GM21423 (cell line): ENCODE measurements at regions not wholly inside any gene's neighbourhood (a gene's known extent, or its start where the extent isn't known, plus 50 kb on each side); places are given as distances from the start of the nearest gene placed in this dataset.
"Not testable (repeated sequence)": the region's sequence is repeated elsewhere in the genome, so short reads cannot be mapped to it uniquely, and the experiment has no call there.

Source experiments
- ATAC-seq: cut with Tn5 transposase; IDR thresholded peaks from one replicate; pipeline ENCODE4 v1.9.1; 2021; ENCODE audit warnings: mild to moderate bottlenecking, moderate library complexity; ENCODE audit not compliant: unreplicated experiment

DNA sequence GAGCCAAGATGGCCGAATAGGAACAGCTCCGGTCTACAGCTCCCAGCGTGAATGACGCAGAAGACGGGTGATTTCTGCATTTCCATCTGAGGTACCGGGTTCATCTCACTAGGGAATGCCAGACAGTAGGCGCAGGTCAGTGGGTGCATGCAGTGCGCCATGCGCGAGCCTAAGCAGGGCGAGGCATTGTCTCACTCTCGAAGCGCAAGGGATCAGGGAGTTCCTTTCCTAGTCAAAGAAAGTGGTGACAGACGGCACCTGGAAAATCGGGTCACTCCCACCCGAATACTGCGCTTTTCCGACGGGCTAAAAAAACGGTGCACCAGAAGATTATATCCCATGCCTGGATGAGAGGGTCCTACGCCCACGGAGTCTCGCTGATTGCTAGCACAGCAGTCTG is 600.1 kb downstream of the PRR16 start:
- ATAC-seq: not testable (repeated sequence)

DNA sequence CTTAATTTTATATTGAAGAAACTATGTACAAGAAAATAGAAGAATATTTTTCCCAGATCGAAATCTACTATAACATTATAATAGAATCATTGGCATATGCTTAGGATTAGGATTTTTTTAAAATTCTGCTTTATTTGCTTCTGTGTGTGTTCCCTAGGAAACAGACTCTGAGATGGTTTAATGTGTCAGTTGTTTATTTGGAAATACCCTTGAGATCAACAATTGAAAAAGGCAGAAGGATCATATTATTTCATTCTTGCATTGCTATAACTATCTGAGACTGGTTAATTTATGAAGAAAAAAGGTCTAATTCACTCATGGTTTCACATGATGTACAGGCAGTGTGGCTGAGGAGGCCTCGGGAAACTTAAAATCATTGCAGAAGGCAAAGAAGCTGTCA is 622.6 kb downstream of the PRR16 start:
- ATAC-seq: no peak

DNA sequence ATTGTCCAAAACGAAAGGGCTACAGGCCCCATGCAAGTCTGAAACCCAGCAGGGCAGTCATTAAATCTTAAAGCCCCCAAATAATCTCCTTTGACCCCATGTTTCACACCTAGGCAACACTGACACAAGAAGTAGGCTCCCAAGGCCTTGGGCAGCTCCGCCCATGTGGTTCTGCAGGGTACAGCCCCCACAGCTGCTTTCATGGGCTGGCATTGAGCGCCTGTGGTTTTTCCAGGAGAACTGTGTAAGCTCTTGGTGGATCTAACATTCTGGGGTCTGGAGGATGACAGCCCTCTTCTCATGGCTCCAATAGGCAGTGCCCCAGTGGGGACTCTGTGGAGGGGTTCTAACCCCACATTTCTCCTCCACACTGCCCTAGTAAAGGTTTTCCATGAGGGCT is 623.5 kb downstream of the PRR16 start:
- no peak for ATAC-seq

DNA sequence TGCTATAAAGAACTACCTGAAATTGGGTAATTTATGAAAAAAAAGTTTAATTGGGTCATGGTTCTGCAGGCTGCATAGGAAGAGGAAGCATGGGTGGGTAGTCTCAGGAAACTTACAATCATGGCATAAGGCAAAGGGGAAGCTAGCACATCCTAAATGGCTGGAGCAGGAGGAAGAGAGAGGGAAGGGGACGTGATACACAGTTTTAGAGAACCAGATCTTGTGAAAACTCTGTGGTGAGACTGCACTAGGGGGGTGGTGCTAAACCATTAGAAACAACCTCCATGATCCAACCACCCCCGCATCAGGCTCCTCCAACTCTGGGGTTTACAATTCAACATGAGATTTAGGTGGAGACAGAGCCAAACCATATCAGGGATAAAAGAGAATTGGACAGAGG is 624.2 kb downstream of the PRR16 start:
- ATAC-seq: no peak

DNA sequence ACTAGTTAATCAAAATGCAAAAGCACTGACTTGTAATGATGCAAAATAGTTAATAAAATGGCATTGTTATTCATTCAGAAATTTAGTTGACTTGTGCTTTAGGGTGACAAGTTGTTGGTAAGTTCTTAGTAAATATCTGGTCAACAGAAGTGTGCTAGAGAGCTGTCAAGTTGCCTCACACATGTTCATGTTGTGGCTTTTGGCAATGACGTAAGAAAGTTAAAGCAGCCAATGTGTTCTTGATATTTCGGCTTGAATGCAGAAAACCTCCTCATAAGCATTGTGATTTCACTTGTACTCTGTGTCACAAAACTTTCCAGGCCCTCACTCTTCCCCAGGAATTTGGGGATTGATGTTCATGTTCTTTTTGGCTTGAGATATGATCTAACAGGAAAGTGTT is 626.7 kb downstream of the PRR16 start:
- no peak for ATAC-seq

DNA sequence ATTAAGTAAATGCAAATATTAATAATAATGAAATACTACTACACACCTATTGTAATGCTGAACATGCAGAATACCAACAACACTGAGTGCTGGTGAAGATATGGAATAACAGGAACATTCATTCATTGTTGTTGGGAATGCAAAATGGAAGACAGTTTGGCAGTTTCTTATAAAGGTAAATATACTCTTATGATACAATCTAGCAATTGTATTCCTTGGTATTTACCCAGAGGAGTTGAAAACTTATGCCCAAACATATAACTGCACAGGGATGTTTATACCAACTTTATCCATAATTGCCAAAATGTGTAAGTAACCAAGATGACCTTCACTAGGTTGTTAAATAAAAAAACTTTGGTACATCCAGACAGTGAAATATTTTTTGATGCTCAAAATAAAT is 636.8 kb downstream of the PRR16 start:
- no peak for ATAC-seq

DNA sequence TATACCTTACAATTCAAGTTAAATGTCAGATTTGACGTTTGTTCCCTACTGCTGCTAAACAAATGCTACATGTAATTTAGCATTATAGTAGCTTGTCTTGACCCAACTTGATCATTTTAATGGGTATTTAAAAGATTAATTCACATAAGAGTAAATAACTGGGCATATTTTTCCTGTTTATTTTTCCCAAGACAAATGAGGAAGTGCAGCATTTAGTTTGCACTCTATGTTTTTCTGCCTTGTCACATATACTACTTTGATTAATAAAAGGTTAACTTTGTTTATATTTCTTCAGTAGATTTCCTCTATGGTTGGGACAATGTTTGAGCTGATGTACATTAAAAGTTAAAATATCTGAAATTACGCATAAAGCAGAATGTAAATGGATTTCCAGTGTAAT is 641.8 kb downstream of the PRR16 start:
- no peak for ATAC-seq

DNA sequence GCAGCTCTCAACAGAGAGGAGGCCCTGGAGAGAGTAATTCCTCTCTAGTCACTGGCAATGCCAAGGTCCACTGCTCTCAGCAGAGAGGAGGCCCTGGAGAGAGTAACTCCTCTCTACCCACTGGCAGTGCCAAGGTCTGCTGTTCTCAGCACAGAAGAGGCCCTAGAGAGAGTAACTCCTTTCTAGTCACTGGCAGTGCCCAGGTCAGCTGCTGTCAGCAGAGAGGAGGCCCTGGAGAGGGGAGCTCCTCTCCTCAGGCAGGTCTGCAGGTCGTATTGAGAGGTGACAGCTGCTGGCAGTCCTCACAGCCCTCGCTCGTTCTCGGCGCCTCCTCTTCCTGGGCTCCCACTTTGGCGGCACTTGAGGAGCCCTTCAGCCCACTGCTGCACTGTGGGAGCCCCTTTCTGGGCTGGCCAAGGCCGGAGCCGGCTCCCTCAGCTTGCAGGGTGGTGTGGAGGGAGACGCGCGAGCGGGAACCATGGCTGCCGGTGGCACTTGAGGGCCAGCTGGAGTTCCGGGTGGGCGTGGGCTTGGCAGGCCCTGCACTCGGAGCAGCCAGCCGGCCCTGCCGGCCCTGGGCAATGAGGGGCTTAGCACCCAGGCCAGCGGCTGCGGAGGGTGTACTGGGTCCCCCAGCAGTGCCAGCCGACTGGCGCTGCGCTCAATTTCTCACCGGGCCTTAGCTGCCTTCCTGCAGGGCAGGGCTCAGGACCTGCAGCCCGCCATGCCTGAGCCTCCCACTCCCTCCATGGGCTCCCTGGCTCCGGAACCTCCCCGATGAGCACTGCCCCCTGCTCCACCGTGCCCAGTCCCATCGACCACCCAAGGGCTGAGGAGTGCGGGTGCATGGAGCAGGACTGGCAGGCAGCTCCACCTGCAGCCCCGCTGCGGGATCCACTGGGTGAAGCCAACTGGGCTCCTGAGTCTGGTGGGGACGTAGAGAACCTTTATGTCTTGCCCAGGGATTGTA is 642.9 kb downstream of the PRR16 start:
- not testable (repeated sequence) for ATAC-seq

DNA sequence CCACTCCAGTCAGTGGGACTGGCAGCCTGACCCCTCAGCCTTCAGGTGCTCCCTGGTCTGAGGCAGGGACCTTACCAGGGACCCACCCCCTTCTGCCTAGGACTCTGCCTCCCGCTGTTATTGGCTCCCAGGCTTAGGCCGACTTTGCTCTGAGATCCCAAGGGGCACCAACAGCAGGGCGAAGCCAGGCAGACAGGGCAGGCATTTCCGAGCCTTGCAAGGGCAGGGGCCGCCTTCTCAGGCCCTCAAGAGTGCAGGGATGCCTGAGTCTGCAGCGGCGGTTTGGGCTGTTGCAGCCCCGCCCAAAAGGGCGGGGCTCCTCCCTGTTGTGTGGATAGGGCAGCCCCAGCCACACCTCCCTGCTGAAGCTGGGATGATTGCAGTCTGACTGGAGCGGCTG is 644.6 kb downstream of the PRR16 start:
- ATAC-seq: no peak

DNA sequence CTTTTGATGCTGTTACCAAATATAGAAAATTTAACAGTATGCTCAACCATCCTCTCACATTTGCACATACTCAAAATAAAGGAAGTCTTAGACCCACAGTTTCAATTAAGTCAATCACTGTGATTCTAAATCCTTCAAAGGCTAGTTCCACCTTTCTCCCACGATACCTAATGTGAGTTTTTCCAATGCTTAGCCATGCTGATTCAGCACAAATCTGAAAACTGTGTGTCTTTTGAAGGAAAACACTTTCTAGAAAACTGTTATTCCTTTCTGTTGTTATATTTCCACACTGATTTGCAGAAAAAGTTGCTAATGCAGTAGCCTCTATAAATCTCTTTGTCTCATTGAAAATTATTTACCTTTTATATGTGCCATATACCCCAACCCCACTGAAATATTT is 645.7 kb downstream of the PRR16 start:
- ATAC-seq: no peak

DNA sequence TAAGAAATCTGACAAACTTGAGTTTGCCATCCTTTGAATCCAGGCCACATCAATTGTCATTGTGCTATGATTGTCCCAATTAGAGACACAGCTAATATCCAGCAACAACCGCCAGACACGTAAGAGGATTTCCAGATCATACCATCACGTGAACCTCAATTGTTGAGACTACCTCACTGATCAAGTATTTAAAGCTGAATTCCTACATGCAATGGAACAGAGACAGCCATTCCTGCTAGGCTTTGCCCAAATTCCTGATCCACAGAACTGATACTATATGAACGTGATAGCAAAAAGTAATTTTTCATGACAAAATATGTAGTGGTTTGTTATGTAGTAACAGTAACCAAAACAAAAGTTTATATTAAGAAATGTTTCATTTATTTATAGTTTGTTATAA is 657.7 kb downstream of the PRR16 start:
- ATAC-seq: no peak

DNA sequence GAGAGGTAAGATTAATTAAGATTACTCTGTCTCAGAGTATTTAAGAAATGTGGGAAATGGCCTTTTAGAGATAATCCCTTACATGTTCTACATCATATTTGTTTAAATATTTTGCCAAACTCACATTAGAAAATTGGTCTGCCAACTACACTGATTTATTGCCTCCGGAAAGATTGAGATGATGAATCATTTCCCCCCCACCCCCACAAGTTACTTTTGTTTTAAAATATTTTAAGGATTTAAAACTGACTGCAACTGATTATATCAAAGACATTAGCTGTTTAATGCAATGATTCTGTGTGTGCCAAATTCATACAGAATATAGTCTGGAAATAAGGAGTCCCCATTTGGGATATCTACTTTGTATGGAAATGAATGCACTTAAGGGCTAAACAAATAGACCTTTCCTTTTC is 674.4 kb downstream of the PRR16 start:
- ATAC-seq: no peak

DNA sequence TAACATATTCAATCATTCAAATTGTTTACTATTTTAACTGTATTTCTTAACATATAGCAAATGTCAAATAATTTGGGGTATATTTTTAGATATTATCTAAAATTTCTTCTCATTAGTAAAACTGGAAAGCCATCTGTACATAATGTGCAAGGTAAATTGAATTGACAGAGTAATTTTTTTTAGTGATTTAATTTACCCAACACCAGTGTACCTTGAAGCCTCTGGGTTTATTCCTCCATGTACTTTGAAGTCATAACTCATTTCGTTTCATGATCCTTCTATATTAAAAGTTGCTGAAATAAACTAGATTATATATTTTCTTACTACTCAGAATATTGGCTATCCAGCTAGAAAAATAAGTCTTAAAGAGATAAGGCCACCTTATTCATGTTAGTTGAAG is 674.9 kb downstream of the PRR16 start:
- no peak for ATAC-seq

DNA sequence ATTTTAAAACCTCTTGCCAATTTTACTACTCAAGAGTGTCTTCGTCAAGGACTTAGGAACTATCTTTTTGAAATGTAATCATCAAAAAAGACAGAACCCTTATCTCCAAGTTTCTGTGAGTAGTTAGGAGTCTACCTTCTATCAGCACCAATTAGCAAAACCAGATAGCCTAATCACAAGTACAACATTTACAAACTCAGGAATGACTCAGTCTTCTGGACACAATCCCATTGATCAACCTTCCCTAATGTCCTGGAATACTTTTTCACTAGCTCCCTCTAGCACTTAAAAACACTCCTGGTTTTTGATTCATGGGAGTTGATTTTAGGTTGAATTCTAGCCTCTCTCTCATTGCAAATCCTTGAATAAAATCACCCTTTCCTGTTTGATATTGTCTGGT is 680.7 kb downstream of the PRR16 start:
- no peak for ATAC-seq

DNA sequence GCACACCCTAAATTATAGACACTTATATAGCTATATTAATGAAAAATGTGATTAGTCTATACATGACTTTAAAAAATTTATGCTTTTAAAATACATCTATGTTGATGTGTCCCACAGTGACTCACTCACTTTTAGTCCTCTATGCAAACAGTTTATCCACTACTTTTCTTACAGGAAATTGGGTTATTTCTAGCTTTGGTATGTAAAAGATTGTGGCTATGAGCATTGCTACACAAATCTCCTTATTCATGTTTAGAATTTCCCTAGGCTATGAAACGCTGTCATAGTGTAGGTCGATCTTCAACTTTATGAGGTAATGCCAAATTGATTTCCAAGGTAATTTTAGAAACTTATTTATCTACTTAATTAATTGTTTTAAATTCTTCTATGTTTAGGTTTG is 687.4 kb downstream of the PRR16 start:
- no peak for ATAC-seq

DNA sequence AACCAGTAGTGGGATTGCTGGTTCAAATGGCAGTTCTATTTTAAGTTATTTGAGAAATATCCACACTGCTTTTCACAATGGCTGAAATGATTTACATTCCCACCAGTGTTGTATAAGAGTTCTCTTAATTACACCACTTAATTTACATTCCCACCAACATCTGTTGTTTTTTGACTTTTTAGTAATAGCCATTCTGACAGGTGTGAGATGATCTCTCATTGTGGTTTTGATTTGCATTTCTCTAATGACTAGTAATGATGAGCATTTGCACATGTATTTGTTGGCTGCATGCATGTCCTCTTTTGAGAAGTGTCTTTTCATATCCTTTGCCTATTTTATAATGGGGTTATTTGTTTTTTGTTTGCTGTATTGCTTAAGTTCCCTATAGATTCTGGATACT is 688.3 kb downstream of the PRR16 start:
- no peak for ATAC-seq

DNA sequence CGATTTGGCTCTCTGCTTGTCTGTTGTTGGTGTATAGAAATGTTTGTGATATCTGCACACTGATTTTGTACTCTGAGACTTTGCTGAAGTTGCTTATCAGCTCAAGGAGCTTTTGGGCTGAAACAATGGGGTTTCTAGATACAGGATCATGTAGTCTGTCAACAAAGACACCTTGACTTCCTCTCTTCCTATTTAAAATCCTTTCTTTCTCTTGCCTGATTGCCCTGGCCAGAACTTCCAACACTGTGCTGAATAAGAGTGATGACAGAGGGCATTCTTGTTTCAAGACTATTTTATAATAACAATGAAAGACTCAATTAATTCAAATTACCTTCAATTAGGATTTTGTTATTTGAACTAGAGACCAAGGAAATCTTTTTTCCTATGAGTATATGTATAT is 692.5 kb downstream of the PRR16 start:
- no peak for ATAC-seq

DNA sequence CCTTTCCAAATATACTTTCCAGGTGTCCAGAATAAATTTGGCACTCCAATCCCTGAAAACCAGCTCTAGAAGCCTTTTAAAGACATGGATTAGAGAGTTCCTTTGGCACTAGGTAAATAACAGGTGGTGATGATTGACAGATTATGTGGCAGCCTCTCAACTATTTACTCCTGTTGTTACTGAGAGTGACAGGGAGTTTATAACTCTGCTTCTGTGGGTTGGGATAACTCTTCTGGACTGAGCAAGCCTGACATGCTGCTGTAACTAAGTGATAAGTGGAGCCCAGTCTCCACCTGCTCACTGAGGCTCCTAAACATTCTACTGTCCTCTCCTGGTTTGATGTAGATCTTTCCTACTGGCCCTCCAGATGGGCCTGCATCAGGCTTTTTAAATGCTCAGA is 693.2 kb upstream of the FTMT start:
- no peak for ATAC-seq

DNA sequence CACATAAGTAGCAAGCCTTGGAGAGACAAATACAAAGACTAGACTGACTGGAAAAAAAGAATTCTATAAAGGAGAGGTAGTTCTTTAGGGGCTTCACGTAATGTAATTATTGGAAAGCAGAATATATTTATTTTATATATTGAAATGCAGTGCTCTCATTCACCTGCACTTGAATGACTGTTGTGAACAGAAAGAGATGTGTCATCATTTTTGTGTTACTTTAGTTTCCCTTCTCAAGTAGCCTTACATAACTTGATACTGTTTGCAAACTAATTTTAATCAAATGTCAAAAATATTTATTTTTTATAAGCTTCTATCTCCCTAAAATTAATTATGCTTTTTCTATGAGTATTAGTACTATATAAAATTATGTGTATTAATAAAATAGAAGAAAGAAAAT is 691.1 kb upstream of the FTMT start:
- ATAC-seq: no peak

DNA sequence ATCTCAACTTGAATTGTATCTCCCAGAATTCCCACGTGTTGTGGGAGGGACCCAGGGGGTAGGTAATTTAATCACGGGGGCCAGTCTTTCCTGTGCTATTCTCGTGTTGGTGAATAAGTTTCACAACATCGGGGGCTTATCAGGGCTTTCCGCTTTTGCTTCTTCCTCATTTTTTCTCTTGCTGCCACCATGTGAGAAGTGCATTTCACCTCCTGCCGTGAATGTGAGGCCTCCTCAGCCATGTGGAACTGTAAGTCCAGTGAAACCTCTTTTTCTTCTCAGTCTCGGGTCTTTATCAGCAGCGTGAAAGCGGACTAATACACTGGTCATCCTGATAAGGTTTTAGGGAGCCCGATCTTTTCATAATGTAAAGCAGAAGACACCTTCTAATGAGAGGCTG is 687.0 kb upstream of the FTMT start:
- no peak for ATAC-seq

DNA sequence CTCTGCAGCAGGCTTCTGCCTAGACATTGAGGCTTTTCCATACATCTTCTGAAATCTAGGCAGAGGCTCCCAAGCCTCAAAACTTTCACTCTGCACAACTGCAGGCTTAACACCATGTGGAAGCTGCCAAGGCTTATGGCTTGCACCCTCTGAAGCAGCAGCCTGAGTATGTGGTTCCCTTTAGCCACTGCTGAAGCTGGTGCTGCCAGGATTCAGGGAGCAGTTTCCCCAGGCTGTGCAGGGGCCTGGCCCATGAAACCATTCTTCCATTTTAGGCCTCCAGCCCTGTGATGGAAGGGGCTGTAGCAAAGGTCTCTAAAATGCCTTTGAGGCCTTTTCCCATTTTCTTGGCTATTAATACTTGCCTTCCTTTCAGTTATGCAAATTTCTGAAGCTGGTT is 680.3 kb upstream of the FTMT start:
- ATAC-seq: no peak

DNA sequence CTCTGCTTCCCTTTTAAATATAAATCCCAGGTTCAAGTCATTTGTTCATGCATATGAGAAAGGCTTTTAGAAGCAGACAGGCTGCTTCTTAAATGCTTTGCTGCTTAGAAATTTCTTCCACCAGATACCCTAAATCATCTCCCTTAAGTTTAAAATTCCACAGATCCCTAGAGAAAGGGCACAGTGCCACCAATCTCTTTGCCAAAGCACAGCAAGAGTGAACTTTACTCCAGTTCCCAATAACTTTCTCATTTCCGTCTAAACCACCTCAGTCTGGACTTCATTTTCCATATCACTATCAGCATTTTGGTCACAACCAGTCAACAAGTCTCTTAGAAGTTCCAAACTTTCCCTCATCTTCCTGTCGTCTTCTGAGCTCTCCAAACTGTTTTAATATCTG is 679.8 kb upstream of the FTMT start:
- ATAC-seq: no peak

DNA sequence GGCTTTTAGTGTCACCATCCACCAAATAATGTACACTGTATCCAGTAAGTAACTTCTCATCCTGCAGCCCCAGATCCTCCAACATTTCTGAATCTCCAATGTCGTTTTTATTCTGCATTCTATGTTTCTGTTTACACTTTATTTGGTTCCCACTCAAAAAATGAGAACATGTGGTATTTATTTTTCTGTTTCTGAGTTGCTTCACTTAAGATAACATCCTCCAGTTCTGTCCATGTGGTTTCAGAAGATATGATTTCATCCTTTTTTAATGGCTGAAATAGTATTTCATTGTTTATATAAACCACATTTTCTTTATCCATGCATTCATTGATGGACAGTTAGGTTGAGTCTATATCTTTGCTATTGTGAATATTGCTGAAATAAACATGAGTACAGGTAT is 677.3 kb upstream of the FTMT start:
- no peak for ATAC-seq
